GM21723 (cell line): ENCODE measurements at regions not wholly inside any gene's neighbourhood (a gene's known extent, or its start where the extent isn't known, plus 50 kb on each side); places are given as distances from the start of the nearest gene placed in this dataset.
"Not testable (repeated sequence)": the region's sequence is repeated elsewhere in the genome, so short reads cannot be mapped to it uniquely, and the experiment has no call there.

Experiments
- ATAC-seq: cut with Tn5 transposase; IDR thresholded peaks from one replicate; pipeline ENCODE4 v1.9.1; 2021; ENCODE audit warnings: mild to moderate bottlenecking, moderate library complexity; ENCODE audit not compliant: unreplicated experiment

GRCh38 chr9:78383130-78383529 lies 86.2 kb downstream of the PSAT1 start:
- ATAC-seq: no peak

GRCh38 chr9:78386348-78386747 lies 89.4 kb downstream of the PSAT1 start:
- no peak for ATAC-seq

- no peak for ATAC-seq
Observed at GRCh38 chr9:78386773-78387172, 89.8 kb downstream of the PSAT1 start.

DNA sequence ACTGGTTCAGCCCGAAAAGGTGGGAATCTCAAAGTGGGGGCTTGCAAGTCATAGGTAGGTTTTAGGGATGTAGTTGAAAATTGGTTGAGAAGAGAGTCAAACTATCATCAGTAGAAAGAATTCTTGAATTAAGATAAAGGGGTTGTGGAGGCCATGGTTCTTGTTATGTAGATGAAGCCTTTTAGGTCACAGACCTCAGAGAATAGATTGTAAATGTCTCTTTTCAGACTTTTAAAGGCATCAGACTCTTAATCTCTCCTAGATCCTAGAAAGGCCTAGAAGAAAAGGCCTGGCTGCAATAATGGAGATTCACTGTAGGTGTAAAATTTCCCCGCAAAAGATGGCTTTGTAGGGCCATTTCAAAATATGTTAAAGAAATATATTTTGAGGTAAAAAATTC lies 96.4 kb downstream of the PSAT1 start:
- no peak for ATAC-seq

GRCh38 chr9:78393932-78394331 lies 97.0 kb downstream of the PSAT1 start:
- no peak for ATAC-seq

- no peak for ATAC-seq
Observed at GRCh38 chr9:78396087-78396486, 99.2 kb downstream of the PSAT1 start.

DNA sequence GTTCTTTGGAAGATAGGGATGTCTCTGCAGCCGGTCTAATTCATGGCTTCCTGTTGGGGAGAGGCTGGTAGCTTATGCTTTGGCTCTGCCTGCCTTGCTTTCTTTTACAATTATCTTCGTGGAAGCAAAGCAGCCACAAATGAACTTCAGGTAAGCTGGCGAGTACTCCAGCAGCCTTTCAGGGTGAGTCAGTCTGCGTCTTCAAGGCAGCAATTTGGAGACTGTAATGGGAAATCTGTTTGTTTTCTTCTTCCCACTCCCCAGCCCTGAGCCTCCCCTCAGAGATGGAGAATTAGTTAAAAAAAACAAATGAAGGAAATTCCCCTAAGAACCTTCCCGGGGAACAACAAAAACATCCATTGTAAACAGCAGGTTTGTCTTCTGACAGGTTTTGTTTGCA lies 100.1 kb downstream of the PSAT1 start:
- ATAC-seq: no peak

DNA sequence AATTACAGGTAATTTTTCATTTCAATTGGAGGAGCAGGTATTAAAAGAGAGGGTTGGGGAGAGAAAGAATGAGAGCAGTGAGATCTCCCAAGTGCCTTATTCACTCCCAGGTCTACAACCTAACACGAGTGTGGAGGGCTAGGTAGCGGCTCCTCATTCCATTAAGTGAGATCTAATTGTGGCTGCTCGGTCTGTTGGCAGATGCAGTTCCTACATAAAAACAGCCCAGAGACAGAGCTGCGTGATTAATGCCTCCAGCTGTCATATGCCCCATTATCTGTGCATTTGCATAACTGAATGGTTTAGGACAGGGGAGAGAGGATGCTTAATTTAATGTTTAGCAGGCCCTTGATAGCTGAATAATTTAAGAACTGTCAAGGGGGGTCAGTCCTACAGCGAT lies 100.5 kb downstream of the PSAT1 start:
- no peak for ATAC-seq

GRCh38 chr9:78399153-78399552 lies 102.2 kb downstream of the PSAT1 start:
- ATAC-seq: no peak

GRCh38 chr9:78400496-78400895 lies 103.6 kb downstream of the PSAT1 start:
- no peak for ATAC-seq

GRCh38 chr9:78405461-78405860 lies 108.5 kb downstream of the PSAT1 start:
- ATAC-seq: no peak

DNA sequence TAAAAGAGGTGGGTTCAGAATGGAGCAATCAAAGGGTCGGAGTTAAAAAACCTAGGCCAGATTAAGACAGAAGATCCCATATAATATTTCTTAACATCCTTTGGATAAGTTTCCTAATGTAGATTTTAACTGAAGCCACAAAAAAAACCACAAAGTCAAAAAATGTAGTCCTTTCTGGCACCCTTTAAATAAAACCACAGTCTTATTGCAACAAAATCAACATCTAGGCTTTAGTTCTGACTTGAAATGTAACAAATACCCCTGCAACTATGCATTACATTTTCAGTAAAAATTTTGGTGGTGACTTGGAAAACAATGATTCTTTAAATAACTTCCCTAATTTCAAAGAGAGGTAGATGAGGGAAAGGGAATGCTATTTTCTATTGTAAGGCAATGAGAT lies 109.2 kb downstream of the PSAT1 start:
- ATAC-seq: no peak

- no peak for ATAC-seq
Observed at GRCh38 chr9:78406933-78407332, 110.0 kb downstream of the PSAT1 start.

GRCh38 chr9:78407636-78408312 lies 110.8 kb downstream of the PSAT1 start:
- ATAC-seq: no peak

DNA sequence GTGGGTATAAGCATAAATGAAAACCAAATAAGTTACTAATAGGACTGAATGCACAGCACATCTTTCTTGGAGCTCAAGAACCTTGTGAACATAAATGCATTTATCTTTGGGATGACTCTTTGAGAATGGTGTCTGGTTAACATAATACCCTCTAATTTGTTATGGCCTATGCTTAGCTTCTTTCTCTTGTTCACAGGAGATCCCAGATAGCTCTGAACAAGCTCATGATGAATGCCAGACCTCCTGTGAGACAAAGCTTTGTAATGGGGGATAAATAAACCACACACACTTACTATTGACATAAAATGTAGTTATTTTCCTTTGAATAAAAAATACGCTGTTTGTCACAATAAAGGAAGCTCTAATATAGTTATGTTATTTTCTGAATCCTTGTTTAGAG lies 111.5 kb downstream of the PSAT1 start:
- ATAC-seq: no peak

DNA sequence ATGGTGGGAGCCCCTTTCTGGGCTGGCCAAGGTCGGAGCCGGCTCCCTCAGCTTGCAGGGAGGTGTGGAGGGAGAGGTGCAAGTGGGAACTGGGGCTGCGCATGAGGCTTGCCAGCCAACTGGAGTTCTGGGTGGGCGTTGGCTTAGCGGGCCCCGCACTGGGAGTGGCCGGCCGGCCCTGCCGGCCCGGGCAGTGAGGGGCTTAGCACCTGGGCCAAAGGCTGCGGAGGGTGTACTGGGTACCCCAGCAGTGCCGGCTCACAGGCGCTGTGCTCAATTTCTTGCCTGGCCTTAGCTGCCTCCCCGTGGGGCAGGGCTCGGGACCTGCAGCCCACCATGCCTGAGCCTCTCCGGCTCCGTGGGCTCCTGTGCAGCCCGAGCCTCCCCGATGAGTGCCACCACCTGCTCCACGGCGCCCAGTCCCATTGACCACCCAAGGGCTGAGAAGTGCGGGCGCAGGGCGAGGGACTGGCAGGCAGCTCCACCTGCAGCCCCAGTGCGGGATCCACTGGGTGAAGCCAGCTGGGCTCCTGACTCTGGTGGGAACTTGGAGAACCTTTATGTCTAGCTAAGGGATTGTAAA lies 113.1 kb downstream of the PSAT1 start:
- ATAC-seq: not testable (repeated sequence)

DNA sequence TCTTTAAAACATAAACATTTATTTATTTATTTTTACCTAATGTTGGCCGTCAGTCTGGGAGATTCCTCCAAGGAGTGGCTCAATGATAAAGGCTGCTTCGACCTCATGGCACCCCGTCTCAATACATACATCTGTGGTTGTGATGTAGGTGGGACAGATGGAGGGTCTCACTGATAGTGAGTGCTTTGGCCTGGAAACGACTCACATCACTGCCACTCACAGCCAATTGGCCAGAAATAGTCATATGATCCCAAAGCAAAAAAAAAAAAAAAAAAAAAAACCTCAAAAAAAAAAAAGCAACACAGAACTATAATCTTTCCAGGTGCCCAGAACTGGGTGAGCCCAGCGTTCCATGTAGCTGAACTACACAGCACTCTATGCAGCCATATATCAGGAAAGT lies 125.4 kb downstream of the PSAT1 start:
- ATAC-seq: no peak

DNA sequence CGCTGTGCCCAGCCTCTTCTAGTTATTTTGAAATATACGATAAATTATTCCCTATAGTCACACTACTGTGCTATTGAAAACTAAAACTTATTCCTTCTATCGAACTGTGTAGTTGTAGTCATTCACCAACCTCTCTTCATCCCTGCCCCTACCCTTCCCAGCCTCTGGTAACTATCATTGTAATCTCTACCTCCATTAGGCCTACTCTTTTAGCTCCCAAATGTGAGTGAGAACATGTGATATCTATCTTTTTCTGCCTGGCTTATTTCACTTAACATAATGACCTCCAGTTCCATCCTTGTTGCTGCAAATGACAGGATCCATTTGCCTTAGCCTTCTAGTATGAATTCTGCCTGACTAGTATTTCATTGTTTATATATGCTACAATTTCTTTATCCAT lies 127.4 kb downstream of the PSAT1 start:
- no peak for ATAC-seq

DNA sequence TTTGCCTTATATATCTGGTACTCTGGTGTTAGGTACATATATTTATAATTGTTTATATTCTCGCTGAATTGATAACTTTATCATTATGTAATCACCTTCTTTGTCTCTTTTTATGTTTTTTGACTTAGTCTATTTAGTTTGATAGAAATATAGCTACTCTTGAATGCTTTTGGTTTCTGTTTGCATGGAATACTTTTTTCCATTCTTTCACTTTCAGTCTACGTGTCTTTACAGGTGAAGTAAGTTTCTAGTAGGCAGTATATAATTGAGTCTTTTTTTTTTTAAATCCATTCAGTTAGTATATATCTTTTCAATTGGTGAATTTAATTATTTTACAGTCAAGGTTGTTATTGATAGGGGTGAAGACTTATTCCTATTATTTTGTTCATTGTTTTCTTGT lies 131.7 kb downstream of the PSAT1 start:
- ATAC-seq: no peak

DNA sequence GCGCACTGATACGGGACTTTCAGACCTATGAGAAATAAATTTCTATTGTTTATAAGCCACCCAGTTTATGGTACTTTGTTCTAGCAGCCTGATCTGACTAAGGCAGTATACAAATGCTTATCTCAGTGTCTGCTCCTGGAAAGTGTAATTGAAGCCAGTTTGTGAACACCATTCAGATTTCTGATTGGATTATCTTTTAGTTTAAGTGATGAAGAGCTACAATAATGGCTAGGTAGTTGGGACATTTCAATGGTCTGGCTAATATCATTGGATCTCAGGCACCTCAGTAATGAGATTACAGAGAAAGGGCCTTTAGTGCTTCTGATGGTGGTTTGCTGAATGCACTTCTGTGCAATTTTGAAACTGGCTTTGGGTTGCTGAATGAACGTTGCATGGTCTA lies 133.5 kb downstream of the PSAT1 start:
- no peak for ATAC-seq

GRCh38 chr9:78431039-78431438 lies 134.1 kb downstream of the PSAT1 start:
- not testable (repeated sequence) for ATAC-seq

GRCh38 chr9:78436873-78437272 lies 139.9 kb downstream of the PSAT1 start:
- ATAC-seq: no peak

DNA sequence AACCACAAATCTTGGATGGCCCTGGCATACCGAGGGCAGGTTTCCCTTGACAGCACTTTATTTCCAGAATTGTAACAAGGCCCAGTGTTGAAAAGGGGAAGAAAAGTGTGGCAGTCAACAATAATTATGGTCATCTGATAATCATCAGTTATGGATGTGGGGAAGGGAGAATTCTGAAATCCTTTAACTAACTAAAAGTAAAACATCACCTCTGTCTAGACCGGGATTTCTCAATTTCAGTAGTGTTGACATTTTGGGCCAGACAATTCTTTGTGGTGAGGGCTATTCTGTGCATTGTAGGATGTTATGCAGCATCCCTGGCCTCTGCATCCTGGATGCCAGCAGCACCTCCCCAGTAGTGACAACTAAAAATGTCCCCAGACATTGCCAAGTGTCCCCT lies 140.4 kb downstream of the PSAT1 start:
- ATAC-seq: no peak
